T-helper 2 cell treated with Interferon-gamma antibody and Interleukin-4, amounts not matched to agents 5 μg/mL and 100 μg/mL, for 36 hours (primary cell): ENCODE measurements at regions not wholly inside any gene's neighbourhood (a gene's known extent, or its start where the extent isn't known, plus 50 kb on each side); places are given as distances from the start of the nearest gene placed in this dataset.

Experiments
- DNase-seq: peaks from one replicate; pipeline ENCODE4 v3.0.0; 2021; ENCODE audit warnings: low spot score
- H3K27ac Mint-ChIP-seq: one replicate; pipeline ENCODE4 v1.8.0; 2021; ENCODE audit warnings: mild to moderate bottlenecking, mixed read lengths
- H3K27me3 Mint-ChIP-seq: one replicate; pipeline ENCODE4 v1.8.0; 2021; ENCODE audit warnings: low read depth, mixed read lengths
- H3K36me3 Mint-ChIP-seq: one replicate; pipeline ENCODE4 v1.8.0; 2021; ENCODE audit warnings: low read depth, mixed read lengths
- H3K4me1 Mint-ChIP-seq: one replicate; pipeline ENCODE4 v1.8.0; 2021; ENCODE audit warnings: low read depth, mixed read lengths
- H3K4me3 Mint-ChIP-seq: one replicate; pipeline ENCODE4 v1.8.0; 2022; ENCODE audit warnings: mild to moderate bottlenecking, moderate library complexity, mixed read lengths
- H3K9me3 Mint-ChIP-seq: one replicate; pipeline ENCODE4 v1.8.0; 2021; ENCODE audit warnings: mixed read lengths

- no peaks in the 10 kb centered on the region for H3K4me1 Mint-ChIP-seq
- DNase-seq: no peak
- H3K27ac Mint-ChIP-seq: no peak overlapping the region
- no peaks in the 10 kb centered on the region for H3K9me3 Mint-ChIP-seq
- no peaks in the 10 kb centered on the region for H3K36me3 Mint-ChIP-seq
- H3K4me3 Mint-ChIP-seq: no peak overlapping the region
- H3K27me3 Mint-ChIP-seq: peaks cover 31% of the 10 kb centered on the region
Observed at GRCh38 chr2:16507655-16508489, 157.8 kb downstream of the CYRIA start.

- Mint-ChIP-seq H3K9me3 (no peaks in the 10 kb centered on the region), H3K27ac (no peak overlapping the region), H3K27me3 (peaks cover 28% of the 10 kb centered on the region), H3K4me3 (no peak overlapping the region), H3K36me3 (no peaks in the 10 kb centered on the region), H3K4me1 (no peaks in the 10 kb centered on the region)
- no peak for DNase-seq
Observed at GRCh38 chr2:16506366-16506765, 159.3 kb downstream of the CYRIA start.

- H3K27ac Mint-ChIP-seq: no peak overlapping the region
- no peaks in the 10 kb centered on the region for H3K27me3 Mint-ChIP-seq
- H3K4me1 Mint-ChIP-seq: no peaks in the 10 kb centered on the region
- no peaks in the 10 kb centered on the region for H3K9me3 Mint-ChIP-seq
- no peak overlapping the region for H3K4me3 Mint-ChIP-seq
- no peaks in the 10 kb centered on the region for H3K36me3 Mint-ChIP-seq
- DNase-seq: no peak
Observed at GRCh38 chr2:16496426-16497388, 168.9 kb downstream of the CYRIA start.

GRCh38 chr2:16495509-16496208 is 170.0 kb downstream of the CYRIA start:
- Mint-ChIP-seq H3K4me1 (no peaks in the 10 kb centered on the region), H3K4me3 (no peak overlapping the region), H3K9me3 (no peaks in the 10 kb centered on the region), H3K27me3 (peaks cover 2% of the 10 kb centered on the region), H3K36me3 (no peaks in the 10 kb centered on the region), H3K27ac (no peak overlapping the region)
- no peak for DNase-seq

GRCh38 chr2:16494836-16495508 is 170.7 kb downstream of the CYRIA start:
- H3K27ac Mint-ChIP-seq: no peak overlapping the region
- H3K9me3 Mint-ChIP-seq: no peaks in the 10 kb centered on the region
- H3K27me3 Mint-ChIP-seq: peaks cover 2% of the 10 kb centered on the region
- no peak overlapping the region for H3K4me3 Mint-ChIP-seq
- DNase-seq: no peak
- no peaks in the 10 kb centered on the region for H3K4me1 Mint-ChIP-seq
- no peaks in the 10 kb centered on the region for H3K36me3 Mint-ChIP-seq

GRCh38 chr2:16493788-16494187 is 171.8 kb downstream of the CYRIA start:
- H3K4me3 Mint-ChIP-seq: no peak overlapping the region
- H3K27me3 Mint-ChIP-seq: peaks cover 2% of the 10 kb centered on the region
- DNase-seq: no peak
- no peaks in the 10 kb centered on the region for H3K36me3 Mint-ChIP-seq
- H3K27ac Mint-ChIP-seq: no peak overlapping the region
- no peaks in the 10 kb centered on the region for H3K4me1 Mint-ChIP-seq
- H3K9me3 Mint-ChIP-seq: no peaks in the 10 kb centered on the region

- Mint-ChIP-seq H3K4me3 (no peak overlapping the region), H3K9me3 (no peaks in the 10 kb centered on the region), H3K27me3 (peaks cover 12% of the 10 kb centered on the region), H3K4me1 (no peaks in the 10 kb centered on the region), H3K27ac (no peak overlapping the region), H3K36me3 (no peaks in the 10 kb centered on the region)
- DNase-seq: no peak
Observed at GRCh38 chr2:16487686-16488085, 177.9 kb downstream of the CYRIA start.

GRCh38 chr2:16485251-16485650 is 180.4 kb downstream of the CYRIA start:
- Mint-ChIP-seq H3K27ac (no peak overlapping the region), H3K9me3 (no peaks in the 10 kb centered on the region), H3K36me3 (no peaks in the 10 kb centered on the region), H3K4me3 (no peak overlapping the region), H3K27me3 (peaks cover 18% of the 10 kb centered on the region), H3K4me1 (no peaks in the 10 kb centered on the region)
- no peak for DNase-seq

- no peak overlapping the region for H3K27ac Mint-ChIP-seq
- no peaks in the 10 kb centered on the region for H3K4me1 Mint-ChIP-seq
- no peak overlapping the region for H3K4me3 Mint-ChIP-seq
- DNase-seq: no peak
- H3K36me3 Mint-ChIP-seq: no peaks in the 10 kb centered on the region
- H3K9me3 Mint-ChIP-seq: no peaks in the 10 kb centered on the region
- peaks cover 19% of the 10 kb centered on the region for H3K27me3 Mint-ChIP-seq
Observed at GRCh38 chr2:16482460-16482859, 183.2 kb downstream of the CYRIA start.

GRCh38 chr2:16481351-16481750 is 184.3 kb downstream of the CYRIA start:
- DNase-seq: no peak
- Mint-ChIP-seq H3K27me3 (peaks cover 19% of the 10 kb centered on the region), H3K9me3 (no peaks in the 10 kb centered on the region), H3K36me3 (no peaks in the 10 kb centered on the region), H3K27ac (no peak overlapping the region), H3K4me3 (no peak overlapping the region), H3K4me1 (no peaks in the 10 kb centered on the region)

GRCh38 chr2:16479721-16480120 is 185.9 kb downstream of the CYRIA start:
- H3K4me3 Mint-ChIP-seq: no peak overlapping the region
- no peaks in the 10 kb centered on the region for H3K36me3 Mint-ChIP-seq
- no peaks in the 10 kb centered on the region for H3K9me3 Mint-ChIP-seq
- no peak for DNase-seq
- no peaks in the 10 kb centered on the region for H3K4me1 Mint-ChIP-seq
- H3K27me3 Mint-ChIP-seq: peaks cover 15% of the 10 kb centered on the region
- H3K27ac Mint-ChIP-seq: no peak overlapping the region

GRCh38 chr2:16478434-16479210 is 187.0 kb downstream of the CYRIA start:
- no peak for DNase-seq
- H3K27me3 Mint-ChIP-seq: peaks cover 17% of the 10 kb centered on the region
- H3K36me3 Mint-ChIP-seq: no peaks in the 10 kb centered on the region
- H3K9me3 Mint-ChIP-seq: no peaks in the 10 kb centered on the region
- no peak overlapping the region for H3K4me3 Mint-ChIP-seq
- no peaks in the 10 kb centered on the region for H3K4me1 Mint-ChIP-seq
- H3K27ac Mint-ChIP-seq: no peak overlapping the region

GRCh38 chr2:16477648-16478047 is 188.0 kb downstream of the CYRIA start:
- no peak overlapping the region for H3K27ac Mint-ChIP-seq

More at GRCh38 chr2:16477648-16478047, 188.0 kb downstream of the CYRIA start:
- no peaks in the 10 kb centered on the region for H3K9me3 Mint-ChIP-seq
- DNase-seq: no peak
- H3K4me1 Mint-ChIP-seq: no peaks in the 10 kb centered on the region
- H3K4me3 Mint-ChIP-seq: no peak overlapping the region
- peaks cover 13% of the 10 kb centered on the region for H3K27me3 Mint-ChIP-seq
- no peaks in the 10 kb centered on the region for H3K36me3 Mint-ChIP-seq
